HEK293 (cell line): ENCODE measurements at regions not wholly inside any gene's neighbourhood (a gene's known extent, or its start where the extent isn't known, plus 50 kb on each side); places are given as distances from the start of the nearest gene placed in this dataset.
"Not testable (repeated sequence)": the region's sequence is repeated elsewhere in the genome, so short reads cannot be mapped to it uniquely, and the experiment has no call there.

Experiments
- CTCF ChIA-PET: fragments of 350-600 bp; formaldehyde crosslinking; extraction: SDS; loops from one replicate; lab custom pipeline; 2021; ENCODE audit warnings: antibody characterized with exemption; lab: Yijun Ruan, JAX
- POLR2A ChIA-PET: fragments of 300-600 bp; formaldehyde crosslinking; extraction: SDS; loops from one replicate; lab custom pipeline; 2020; ENCODE audit warnings: antibody characterized with exemption, inconsistent platforms; lab: Yijun Ruan, JAX
- H3K27ac ChIP-seq: fragments of 200-500 bp; sonication (Bioruptor generic); 2 replicates; pipeline ENCODE4 v1.5.1; 2014; ENCODE audit warnings: low read depth, low read length, control low read depth, inconsistent platforms; ENCODE audit errors: extremely low read depth
- H3K36me3 ChIP-seq, 2 experiments: fragments of 200-500 bp in 1 of 2; sonication (Bioruptor generic) in 1 of 2; 1 replicate in 1 of 2; 2 replicates in 1 of 2; pipeline ENCODE4 v1.5.1; 2014 to 2017; ENCODE audit warnings: inconsistent platforms in 2 of 2, low read length in 2 of 2; ENCODE audit not compliant: control insufficient read depth in 2 of 2, insufficient read depth in 1 of 2
- H3K4me1 ChIP-seq: fragments of 200-500 bp; sonication (Bioruptor generic); 2 replicates; pipeline ENCODE4 v1.5.1; 2014; ENCODE audit warnings: mild to moderate bottlenecking, low read length, inconsistent platforms; ENCODE audit not compliant: control insufficient read depth, insufficient read depth
- H3K4me3 ChIP-seq: 2 replicates; pipeline ENCODE4 v1.5.1; 2011; ENCODE audit warnings: low read depth, mild to moderate bottlenecking, control low read depth, low read length, moderate library complexity
- H3K9me3 ChIP-seq: fragments of 200-500 bp; sonication (Bioruptor generic); 2 replicates; pipeline ENCODE4 v1.5.1; 2014; ENCODE audit warnings: low read depth, low read length, inconsistent platforms; ENCODE audit not compliant: control insufficient read depth, insufficient read depth
- GLIS1 ChIP-seq: fragments of 450-650 bp; formaldehyde crosslinking; IDR thresholded peaks from 2 replicates; pipeline ENCODE4 v1.5.1; 2016; ENCODE audit warnings: missing biosample characterization, missing genetic modification characterization
- HOXD13 ChIP-seq: sonication (generic); formaldehyde crosslinking; IDR thresholded peaks from 2 replicates; pipeline ENCODE4 v1.8.0; 2022; ENCODE audit warnings: missing genetic modification reagents, borderline replicate concordance
- MZF1 ChIP-seq: fragments of 450-650 bp; formaldehyde crosslinking; IDR thresholded peaks from 2 replicates; pipeline ENCODE4 v1.5.1; 2017; ENCODE audit warnings: missing biosample characterization, missing genetic modification characterization, borderline replicate concordance
- ZFP37 ChIP-seq: fragments of 450-650 bp; formaldehyde crosslinking; IDR thresholded peaks from 2 replicates; pipeline ENCODE4 v1.5.1; 2016; ENCODE audit warnings: missing biosample characterization, missing genetic modification characterization
- ZNF169 ChIP-seq: fragments of 450-650 bp; formaldehyde crosslinking; IDR thresholded peaks from 2 replicates; pipeline ENCODE4 v1.5.1; 2016; ENCODE audit warnings: missing biosample characterization, missing genetic modification characterization
- ZNF394 ChIP-seq: fragments of 450-650 bp; formaldehyde crosslinking; IDR thresholded peaks from 2 replicates; pipeline ENCODE4 v1.5.1; 2016; ENCODE audit warnings: missing biosample characterization, missing genetic modification characterization, mild to moderate bottlenecking, moderate library complexity, borderline replicate concordance
- ZNF707 ChIP-seq: fragments of 450-650 bp; formaldehyde crosslinking; IDR thresholded peaks from 2 replicates; pipeline ENCODE4 v1.5.1; 2016; ENCODE audit warnings: missing biosample characterization, missing genetic modification characterization
- ZNF777 ChIP-seq: fragments of 450-650 bp; formaldehyde crosslinking; IDR thresholded peaks from 2 replicates; pipeline ENCODE4 v1.5.1; 2017; ENCODE audit warnings: missing biosample characterization, missing genetic modification characterization, borderline replicate concordance
- TF ChIP-seq, protein P1 (sequence below): fragments of 450-650 bp; formaldehyde crosslinking; optimal IDR thresholded peaks from 2 replicates; pipeline ENCODE3; 2016; ENCODE audit warnings: missing biosample characterization, mild to moderate bottlenecking, missing genetic modification characterization
- TF ChIP-seq, protein P2 (sequence below): fragments of 450-650 bp; formaldehyde crosslinking; IDR thresholded peaks from 2 replicates; pipeline ENCODE4 v1.5.1; 2016; ENCODE audit warnings: missing biosample characterization, missing genetic modification characterization
- TF ChIP-seq, protein P3 (sequence below): fragments of 450-650 bp; formaldehyde crosslinking; IDR thresholded peaks from 2 replicates; pipeline ENCODE4 v1.5.1; 2016; ENCODE audit warnings: missing biosample characterization, missing genetic modification characterization, borderline replicate concordance
- TF ChIP-seq, protein P4 (sequence below): fragments of 450-650 bp; formaldehyde crosslinking; conservative IDR thresholded peaks from 2 replicates; pipeline ENCODE4 v1.5.1; 2016; ENCODE audit warnings: low read depth, missing biosample characterization, missing genetic modification characterization

DNA sequence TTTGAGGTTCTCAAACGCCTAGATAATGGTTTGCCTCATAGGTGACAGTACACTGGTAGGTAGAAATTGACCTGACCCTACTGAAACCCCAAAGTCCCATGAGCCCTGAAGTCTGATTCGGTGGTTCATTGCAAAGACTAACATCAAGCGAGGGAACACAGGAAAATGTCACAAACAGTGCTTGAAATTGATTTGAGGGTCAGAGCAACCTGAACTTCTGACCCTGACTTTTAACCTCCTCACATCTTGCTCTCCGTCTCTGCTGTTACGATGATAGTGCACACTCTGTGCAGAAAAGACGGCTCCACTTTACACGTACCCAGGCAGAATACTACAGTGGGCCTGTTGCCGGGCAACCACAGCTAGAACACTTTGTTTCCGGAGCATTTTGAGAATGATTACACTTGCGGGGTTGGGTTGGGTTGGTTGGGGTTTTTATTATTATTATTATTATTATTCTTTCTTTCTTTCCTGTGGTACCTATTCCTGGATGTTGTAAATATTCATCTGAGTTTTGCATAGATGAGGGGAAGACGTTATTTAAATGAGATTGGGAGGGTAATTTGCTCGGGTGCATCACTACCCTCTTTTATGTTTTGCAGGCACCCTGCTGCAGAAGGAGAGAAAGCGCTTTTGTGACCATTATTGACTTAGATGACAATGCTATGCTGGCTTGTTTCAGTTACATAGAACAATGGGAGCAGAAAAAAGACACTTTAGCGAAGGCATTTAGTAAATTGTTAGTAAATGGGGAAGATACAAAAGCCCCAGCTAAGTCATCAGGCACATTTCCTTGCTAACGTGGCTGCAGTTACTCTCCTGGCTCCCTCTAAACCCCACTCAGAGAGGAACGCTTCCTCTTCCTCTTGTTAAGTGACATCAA is 438.1 kb upstream of the NRP1 start:
- CTCF ChIA-PET, result interaction anchor here (0.7 kb wide), 1 partner anchor 483 kb away, joined by 3 read pairs; no protein-coding TSS in a partner anchor
- no peak overlapping the region for H3K4me3 ChIP-seq
- H3K27ac ChIP-seq, result no peak overlapping the region
- no peaks in the 10 kb centered on the region for H3K36me3 ChIP-seq
- POLR2A ChIA-PET, result no interaction called here
- TF ChIP-seq ZFP37 (tag by site-specific recombination) (no peak), GLIS1 (tag by site-specific recombination) (no peak), ZNF707 (no peak), ZNF169 (tag by site-specific recombination) (no peak), ZNF394 (tag by site-specific recombination) (no peak), HOXD13 (CRISPR knock-in tag) (no peak), MZF1 (no peak), ZNF777 (tag by site-specific recombination) (no peak)
- TF ChIP-seq, protein P1, sequence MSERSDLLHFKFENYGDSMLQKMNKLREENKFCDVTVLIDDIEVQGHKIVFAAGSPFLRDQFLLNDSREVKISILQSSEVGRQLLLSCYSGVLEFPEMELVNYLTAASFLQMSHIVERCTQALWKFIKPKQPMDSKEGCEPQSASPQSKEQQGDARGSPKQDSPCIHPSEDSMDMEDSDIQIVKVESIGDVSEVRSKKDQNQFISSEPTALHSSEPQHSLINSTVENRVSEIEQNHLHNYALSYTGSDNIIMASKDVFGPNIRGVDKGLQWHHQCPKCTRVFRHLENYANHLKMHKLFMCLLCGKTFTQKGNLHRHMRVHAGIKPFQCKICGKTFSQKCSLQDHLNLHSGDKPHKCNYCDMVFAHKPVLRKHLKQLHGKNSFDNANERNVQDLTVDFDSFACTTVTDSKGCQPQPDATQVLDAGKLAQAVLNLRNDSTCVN (tag by site-specific recombination), result no peak
- TF ChIP-seq, protein P2, sequence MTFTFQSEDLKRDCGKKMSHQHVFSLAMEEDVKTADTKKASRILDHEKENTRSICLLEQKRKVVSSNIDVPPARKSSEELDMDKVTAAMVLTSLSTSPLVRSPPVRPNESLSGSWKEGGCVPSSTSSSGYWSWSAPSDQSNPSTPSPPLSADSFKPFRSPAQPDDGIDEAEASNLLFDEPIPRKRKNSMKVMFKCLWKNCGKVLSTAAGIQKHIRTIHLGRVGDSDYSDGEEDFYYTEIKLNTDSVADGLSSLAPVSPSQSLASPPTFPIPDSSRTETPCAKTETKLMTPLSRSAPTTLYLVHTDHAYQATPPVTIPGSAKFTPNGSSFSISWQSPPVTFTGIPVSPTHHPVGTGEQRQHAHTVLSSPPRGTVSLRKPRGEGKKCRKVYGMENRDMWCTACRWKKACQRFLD (tag by site-specific recombination), result no peak
- H3K9me3 ChIP-seq, result no peaks in the 10 kb centered on the region
- H3K4me1 ChIP-seq, result no peaks in the 10 kb centered on the region

DNA sequence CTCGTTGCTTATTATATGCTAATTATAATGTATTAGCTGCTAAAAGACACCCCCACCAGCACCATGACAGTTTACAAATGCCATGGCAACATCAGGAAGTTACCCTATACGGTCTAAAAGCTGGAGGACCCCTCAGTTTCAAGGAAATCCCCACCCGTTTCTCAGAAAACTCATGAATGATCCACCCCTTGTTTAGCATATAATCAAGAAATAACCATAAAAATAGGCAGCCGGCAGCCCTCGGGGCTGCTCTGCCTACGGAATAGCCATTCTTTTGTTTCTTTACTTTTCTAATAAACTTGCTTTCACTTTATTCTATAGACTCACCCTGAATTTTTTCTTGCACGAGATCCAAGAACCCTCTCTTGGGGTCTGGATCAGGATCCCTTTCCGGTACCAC is 437.4 kb upstream of the NRP1 start:
- CTCF ChIA-PET, result interaction anchor here (0.7 kb wide), 1 partner anchor 482 kb away, joined by 3 read pairs; no protein-coding TSS in a partner anchor
- POLR2A ChIA-PET, result not testable (repeated sequence)

DNA sequence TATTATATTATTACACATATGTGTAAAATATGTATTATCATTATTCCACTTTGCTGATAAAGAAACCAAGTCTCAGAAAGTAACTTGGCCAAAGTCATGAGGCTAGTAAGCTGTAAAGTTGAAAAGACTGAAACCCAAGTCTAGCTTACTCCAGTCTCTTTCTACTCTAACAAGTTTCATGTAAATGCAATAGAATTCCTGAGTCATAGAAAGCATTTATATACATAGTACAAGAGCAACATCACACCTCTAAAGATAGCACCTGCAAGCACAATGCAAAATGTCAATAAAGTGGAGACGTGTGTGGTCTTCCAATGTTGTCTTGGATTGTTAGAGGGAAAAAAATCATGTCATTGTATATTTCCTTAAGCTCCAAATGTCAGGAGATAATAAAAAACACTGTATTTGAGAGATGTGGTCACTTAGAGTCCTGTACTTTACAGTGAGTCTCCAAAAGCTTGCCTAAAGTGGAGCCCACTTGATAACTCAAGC is 430.3 kb upstream of the NRP1 start:
- Histone ChIP-seq H3K4me1 (no peaks in the 10 kb centered on the region), H3K27ac (no peak overlapping the region), H3K9me3 (no peaks in the 10 kb centered on the region), H3K36me3 (no peaks in the 10 kb centered on the region)
- CTCF ChIA-PET, result no interaction called here
- TF ChIP-seq, protein P3, sequence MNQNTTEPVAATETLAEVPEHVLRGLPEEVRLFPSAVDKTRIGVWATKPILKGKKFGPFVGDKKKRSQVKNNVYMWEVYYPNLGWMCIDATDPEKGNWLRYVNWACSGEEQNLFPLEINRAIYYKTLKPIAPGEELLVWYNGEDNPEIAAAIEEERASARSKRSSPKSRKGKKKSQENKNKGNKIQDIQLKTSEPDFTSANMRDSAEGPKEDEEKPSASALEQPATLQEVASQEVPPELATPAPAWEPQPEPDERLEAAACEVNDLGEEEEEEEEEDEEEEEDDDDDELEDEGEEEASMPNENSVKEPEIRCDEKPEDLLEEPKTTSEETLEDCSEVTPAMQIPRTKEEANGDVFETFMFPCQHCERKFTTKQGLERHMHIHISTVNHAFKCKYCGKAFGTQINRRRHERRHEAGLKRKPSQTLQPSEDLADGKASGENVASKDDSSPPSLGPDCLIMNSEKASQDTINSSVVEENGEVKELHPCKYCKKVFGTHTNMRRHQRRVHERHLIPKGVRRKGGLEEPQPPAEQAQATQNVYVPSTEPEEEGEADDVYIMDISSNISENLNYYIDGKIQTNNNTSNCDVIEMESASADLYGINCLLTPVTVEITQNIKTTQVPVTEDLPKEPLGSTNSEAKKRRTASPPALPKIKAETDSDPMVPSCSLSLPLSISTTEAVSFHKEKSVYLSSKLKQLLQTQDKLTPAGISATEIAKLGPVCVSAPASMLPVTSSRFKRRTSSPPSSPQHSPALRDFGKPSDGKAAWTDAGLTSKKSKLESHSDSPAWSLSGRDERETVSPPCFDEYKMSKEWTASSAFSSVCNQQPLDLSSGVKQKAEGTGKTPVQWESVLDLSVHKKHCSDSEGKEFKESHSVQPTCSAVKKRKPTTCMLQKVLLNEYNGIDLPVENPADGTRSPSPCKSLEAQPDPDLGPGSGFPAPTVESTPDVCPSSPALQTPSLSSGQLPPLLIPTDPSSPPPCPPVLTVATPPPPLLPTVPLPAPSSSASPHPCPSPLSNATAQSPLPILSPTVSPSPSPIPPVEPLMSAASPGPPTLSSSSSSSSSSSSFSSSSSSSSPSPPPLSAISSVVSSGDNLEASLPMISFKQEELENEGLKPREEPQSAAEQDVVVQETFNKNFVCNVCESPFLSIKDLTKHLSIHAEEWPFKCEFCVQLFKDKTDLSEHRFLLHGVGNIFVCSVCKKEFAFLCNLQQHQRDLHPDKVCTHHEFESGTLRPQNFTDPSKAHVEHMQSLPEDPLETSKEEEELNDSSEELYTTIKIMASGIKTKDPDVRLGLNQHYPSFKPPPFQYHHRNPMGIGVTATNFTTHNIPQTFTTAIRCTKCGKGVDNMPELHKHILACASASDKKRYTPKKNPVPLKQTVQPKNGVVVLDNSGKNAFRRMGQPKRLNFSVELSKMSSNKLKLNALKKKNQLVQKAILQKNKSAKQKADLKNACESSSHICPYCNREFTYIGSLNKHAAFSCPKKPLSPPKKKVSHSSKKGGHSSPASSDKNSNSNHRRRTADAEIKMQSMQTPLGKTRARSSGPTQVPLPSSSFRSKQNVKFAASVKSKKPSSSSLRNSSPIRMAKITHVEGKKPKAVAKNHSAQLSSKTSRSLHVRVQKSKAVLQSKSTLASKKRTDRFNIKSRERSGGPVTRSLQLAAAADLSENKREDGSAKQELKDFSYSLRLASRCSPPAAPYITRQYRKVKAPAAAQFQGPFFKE (tag by site-specific recombination), result no peak
- TF ChIP-seq, protein P4, sequence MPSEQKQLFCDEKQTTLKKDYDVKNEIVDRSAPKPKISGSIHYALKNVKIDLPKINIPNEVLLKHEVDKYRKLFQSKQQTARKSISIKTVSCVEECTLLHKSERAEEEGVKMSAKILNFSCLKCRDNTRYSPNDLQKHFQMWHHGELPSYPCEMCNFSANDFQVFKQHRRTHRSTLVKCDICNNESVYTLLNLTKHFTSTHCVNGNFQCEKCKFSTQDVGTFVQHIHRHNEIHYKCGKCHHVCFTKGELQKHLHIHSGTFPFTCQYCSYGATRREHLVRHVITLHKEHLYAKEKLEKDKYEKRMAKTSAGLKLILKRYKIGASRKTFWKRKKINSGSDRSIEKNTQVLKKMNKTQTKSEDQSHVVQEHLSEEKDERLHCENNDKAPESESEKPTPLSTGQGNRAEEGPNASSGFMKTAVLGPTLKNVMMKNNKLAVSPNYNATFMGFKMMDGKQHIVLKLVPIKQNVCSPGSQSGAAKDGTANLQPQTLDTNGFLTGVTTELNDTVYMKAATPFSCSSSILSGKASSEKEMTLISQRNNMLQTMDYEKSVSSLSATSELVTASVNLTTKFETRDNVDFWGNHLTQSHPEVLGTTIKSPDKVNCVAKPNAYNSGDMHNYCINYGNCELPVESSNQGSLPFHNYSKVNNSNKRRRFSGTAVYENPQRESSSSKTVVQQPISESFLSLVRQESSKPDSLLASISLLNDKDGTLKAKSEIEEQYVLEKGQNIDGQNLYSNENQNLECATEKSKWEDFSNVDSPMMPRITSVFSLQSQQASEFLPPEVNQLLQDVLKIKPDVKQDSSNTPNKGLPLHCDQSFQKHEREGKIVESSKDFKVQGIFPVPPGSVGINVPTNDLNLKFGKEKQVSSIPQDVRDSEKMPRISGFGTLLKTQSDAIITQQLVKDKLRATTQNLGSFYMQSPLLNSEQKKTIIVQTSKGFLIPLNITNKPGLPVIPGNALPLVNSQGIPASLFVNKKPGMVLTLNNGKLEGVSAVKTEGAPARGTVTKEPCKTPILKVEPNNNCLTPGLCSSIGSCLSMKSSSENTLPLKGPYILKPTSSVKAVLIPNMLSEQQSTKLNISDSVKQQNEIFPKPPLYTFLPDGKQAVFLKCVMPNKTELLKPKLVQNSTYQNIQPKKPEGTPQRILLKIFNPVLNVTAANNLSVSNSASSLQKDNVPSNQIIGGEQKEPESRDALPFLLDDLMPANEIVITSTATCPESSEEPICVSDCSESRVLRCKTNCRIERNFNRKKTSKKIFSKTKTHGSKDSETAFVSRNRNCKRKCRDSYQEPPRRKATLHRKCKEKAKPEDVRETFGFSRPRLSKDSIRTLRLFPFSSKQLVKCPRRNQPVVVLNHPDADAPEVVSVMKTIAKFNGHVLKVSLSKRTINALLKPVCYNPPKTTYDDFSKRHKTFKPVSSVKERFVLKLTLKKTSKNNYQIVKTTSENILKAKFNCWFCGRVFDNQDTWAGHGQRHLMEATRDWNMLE (tag by site-specific recombination), result no peak
- TF ChIP-seq, all 188 proteins: peak for 0
- POLR2A ChIA-PET, result no interaction called here
- H3K4me3 ChIP-seq, result no peak overlapping the region

More for the DNA sequence above, 437.4 kb upstream of the NRP1 start:
- not testable (repeated sequence) for H3K27ac ChIP-seq, H3K4me1 ChIP-seq, H3K9me3 ChIP-seq, H3K4me3 ChIP-seq, H3K36me3 ChIP-seq
